ENCODE measurements at regions not wholly inside any gene's neighbourhood (a gene's known extent, or its start where the extent isn't known, plus 50 kb on each side); places are given as distances from the start of the nearest gene placed in this dataset.

DNA sequence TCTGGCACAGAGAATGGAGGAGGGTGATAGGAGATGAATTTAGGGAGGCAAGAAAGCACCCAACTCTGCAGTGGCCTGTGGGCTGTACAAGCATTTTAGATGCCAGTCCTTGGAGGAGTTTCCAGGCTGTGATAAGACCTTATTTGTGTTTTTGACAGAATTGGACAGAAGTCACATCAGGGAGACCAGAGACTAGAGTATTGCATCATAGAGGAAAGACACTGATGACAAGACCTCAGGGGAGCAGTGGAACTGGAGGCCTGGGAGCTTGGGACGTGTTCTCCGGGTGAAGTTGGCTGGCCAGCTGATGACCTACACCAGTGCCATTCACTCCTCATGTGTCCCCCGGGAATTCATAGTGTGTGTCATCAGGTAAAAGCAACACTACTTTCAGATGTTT is 284.0 kb upstream of the ZFP42 start:
- no peak for TF ChIP-seq GATA3 (IDR thresholded peaks at IDR 0.05; ENCODE audit: low read depth, low read length)
- no peak for TF ChIP-seq GATA2 (IDR thresholded peaks at IDR 0.05; ENCODE audit: low read depth, low read length)
